Sigmoid colon (tissue), 4 donors: ENCODE measurements at regions not wholly inside any gene's neighbourhood (a gene's known extent, or its start where the extent isn't known, plus 50 kb on each side); places are given as distances from the start of the nearest gene placed in this dataset.

ENCODE experiments used
- EP300 ChIP-seq, 4 donors: sonication (generic); formaldehyde crosslinking; IDR thresholded peaks; one replicate each; pipeline ENCODE4 v1.6.1; 2017; ENCODE audit warnings: antibody characterized with exemption in 4 of 4
- POLR2A ChIP-seq, 2 donors: fragments of 450-650 bp; IDR thresholded peaks; one replicate each; pipeline ENCODE4 v1.6.1; 2016; ENCODE audit warnings: antibody characterized with exemption in 2 of 2, mild to moderate bottlenecking in 2 of 2, moderate library complexity in 2 of 2
- POLR2AphosphoS5 ChIP-seq, 4 donors: sonication (generic); formaldehyde crosslinking; IDR thresholded peaks; one replicate each; pipeline ENCODE4 v1.6.1; 2017; ENCODE audit warnings: antibody characterized with exemption in 4 of 4
- TF ChIP-seq, protein P1 (sequence below), 4 experiments: fragments of 450-650 bp in 3 of 4; fragments of 200-600 bp in 1 of 4; IDR thresholded peaks; one replicate each; pipeline ENCODE4 v1.5.1; 2016 to 2019; ENCODE audit warnings: antibody characterized with exemption in 4 of 4, mild to moderate bottlenecking in 3 of 4, moderate library complexity in 2 of 4

DNA sequence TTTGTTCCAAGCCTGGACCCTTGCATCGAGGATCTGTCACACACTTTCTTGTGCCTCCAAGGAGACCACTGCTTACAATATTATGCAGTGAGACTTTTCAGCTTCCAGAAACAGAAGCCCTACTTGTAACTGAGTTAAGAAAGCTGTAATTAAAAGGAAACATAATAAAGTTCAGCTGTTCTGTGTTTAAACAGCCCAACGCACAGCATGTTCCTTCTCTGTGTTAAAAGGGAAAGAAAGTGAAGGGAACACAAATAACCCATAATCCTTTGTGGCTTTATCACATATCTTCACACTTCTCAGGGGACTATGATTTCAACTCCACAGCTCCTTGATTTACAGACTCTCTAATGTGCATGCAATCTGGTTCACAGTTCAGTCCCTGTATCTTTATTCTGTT is 200.3 kb upstream of the MTNR1B start:
- TF ChIP-seq, protein P1, sequence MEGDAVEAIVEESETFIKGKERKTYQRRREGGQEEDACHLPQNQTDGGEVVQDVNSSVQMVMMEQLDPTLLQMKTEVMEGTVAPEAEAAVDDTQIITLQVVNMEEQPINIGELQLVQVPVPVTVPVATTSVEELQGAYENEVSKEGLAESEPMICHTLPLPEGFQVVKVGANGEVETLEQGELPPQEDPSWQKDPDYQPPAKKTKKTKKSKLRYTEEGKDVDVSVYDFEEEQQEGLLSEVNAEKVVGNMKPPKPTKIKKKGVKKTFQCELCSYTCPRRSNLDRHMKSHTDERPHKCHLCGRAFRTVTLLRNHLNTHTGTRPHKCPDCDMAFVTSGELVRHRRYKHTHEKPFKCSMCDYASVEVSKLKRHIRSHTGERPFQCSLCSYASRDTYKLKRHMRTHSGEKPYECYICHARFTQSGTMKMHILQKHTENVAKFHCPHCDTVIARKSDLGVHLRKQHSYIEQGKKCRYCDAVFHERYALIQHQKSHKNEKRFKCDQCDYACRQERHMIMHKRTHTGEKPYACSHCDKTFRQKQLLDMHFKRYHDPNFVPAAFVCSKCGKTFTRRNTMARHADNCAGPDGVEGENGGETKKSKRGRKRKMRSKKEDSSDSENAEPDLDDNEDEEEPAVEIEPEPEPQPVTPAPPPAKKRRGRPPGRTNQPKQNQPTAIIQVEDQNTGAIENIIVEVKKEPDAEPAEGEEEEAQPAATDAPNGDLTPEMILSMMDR (IDR thresholded peaks at IDR 0.05): no peak
- TF ChIP-seq POLR2AphosphoS5 (IDR thresholded peaks at IDR 0.05): no peak
- no peak for TF ChIP-seq POLR2A (IDR thresholded peaks at IDR 0.05)
- no peak for TF ChIP-seq EP300 (IDR thresholded peaks at IDR 0.05)
